GM19035 (cell line): ENCODE measurements at regions not wholly inside any gene's neighbourhood (a gene's known extent, or its start where the extent isn't known, plus 50 kb on each side); places are given as distances from the start of the nearest gene placed in this dataset.

ENCODE experiments used
- ATAC-seq: cut with Tn5 transposase; IDR thresholded peaks from one replicate; pipeline ENCODE4 v1.9.1; 2021; ENCODE audit not compliant: unreplicated experiment

DNA sequence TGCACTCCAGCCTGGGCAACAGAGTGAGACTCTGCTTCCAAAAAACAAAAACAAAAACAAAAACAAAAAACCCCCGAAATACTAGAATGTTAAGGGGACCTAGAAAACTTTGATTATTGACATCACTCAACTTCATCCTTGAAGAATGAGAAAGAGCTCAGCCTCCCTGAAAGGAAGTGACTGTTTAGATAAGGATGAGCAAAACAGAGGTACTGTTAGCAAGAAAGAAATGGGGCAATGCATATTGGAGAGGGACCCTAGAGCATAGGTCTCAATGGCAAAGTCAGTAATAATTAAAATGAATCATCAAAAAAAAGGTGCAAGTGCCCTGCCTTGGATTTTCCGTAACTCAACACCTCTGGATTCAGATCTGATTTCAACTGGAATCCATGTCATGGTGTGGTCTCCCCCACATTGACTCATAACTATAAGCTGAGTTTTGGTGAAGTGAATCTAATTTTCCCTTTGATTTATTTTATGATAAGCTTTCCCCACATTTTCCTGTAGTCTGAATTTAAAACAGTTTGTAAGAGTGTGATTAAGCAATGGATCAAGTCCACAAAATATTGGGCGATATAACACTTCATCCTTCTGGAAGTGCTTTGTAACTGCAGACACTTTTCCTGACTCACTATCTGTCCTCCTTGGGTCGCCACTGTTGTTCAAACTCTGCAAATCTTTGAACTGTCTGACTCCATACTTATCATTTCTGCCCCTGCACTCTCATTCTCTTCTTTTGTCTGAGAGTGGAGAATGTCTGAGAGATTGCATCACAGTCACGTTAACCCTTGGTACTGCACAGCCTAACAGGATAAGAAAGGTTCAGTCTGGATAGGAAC lies 224.8 kb upstream of the LYZL1 start:
- no peak for ATAC-seq

DNA sequence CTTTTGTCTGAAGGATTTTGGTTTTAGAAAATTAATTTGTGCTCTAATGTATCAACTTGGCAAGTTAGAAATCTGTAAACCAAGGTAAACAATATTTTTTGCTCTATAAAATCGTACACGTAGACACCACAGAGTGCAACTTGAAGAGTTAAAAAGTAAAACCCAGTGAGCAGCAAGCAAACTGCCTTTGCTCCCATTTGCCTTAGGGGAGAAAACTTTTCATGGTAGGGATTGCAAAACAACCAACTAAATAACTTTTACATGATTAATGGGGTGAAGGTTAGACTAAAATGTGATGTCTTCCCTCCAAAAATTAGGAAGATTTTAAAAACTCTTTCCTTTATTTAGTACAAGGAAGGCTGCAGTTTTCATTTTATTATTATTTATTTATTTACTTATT lies 224.2 kb upstream of the LYZL1 start:
- no peak for ATAC-seq

DNA sequence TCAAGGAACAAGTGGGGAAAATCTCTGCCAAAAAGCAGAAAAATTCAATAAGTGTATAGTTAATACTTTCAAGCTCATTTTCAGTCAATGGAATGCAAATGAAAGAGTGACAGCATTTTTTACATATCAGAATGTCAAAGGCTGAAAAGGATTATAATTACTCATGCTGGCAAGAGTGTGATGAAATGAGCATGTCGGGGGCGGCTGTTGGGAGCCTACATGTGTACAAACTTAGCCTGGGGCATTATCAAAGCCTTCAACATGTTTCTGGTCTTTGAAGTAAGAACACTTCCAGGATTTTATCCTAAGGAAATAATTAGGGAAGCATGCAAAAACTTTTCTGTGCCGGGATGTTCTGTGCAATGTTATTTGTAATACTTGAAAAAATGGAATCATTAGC lies 221.7 kb upstream of the LYZL1 start:
- ATAC-seq = no peak

DNA sequence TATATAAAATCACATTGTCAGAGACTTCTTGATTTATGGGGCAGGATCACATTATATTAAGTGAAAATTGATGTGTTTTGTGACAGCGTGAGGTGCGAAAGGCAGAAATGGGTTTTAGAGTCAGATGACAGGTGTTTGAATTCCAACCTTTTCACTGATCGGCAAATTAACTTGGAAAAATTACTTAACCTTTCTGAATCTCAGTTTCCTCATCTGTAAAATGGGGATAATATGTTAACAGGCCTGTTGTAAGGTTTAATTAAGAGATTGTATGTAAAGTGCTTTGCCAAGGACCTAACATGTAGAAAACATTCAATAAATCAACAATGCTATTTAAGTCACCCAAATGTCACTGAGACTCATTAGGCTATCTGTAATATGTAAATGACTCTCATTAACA lies 221.2 kb upstream of the LYZL1 start:
- no peak for ATAC-seq

DNA sequence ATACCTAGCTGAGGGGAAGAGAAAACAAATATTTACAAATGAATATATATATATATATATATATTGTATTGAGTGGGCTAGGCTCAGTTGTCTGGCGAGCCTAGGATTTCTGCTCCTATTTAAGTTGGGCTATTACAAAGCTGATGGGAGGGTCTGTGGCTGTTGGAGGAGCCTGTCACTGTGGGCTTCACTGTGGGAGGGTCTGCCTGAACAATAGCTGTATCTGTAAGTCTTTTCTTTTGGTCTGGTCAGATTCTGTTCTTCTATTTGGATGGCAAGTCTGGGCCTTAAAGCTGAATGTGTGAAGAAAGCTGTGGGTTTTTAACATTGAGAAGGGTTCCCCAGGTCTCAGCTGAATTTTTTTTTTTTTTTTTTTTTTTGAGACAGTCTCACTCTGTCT lies 220.6 kb upstream of the LYZL1 start:
- ATAC-seq = no peak

DNA sequence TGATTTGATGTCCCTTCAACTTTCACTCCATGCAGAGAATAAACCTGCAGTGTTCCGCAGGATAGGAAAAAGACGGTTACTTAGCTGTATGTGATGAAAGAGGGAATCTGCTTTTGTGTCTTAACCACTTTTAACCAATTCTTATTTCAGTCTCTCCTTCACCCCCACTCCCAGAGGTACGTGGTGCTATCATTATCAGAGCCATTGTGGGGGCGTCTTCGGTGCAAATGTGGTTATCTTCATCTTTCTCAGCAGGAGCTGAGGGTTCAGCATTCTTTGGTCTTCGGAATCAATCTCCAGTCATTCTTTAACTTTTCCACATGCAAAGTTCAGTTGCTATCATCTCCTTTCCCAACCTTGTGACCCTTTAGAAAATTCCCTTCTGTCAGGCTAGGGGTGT lies 219.9 kb upstream of the LYZL1 start:
- no peak for ATAC-seq

DNA sequence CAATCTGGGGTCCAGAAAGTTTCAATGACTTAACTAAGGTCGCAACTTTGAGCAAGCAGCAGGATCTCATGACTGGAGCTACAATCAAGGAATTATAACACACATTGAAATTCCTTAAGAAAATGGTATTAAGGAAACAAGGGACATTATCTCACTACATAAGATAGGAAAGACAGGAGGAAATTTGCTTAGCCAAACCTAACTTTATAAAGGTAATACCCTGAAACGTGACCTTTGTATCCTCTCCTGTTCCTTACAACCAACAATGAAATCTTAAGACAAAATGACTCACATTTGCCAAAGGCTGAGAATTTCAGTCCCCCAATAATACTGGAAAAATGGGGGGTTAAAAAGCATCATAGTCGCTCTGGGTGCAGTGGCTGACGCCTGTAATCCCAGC lies 218.9 kb upstream of the LYZL1 start:
- no peak for ATAC-seq

DNA sequence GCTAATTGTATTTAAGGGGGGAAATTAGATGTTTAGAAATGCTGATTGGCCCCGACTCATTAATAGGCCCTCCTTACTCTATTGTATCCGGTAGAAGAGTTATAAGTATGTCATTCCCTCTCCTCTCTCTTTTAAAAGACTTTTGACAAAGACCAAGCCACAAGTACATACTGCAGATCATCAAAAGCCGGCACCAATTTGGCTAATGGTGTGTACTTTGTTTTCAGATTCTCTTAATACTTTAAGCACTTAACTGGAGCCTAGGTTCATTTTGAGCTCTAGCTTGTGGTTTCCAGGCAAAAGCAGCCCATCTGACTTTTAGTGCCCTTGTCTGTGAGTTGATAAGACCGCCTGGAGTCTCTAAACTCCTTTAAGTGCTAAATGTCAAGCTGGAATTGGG lies 210.0 kb upstream of the LYZL1 start:
- ATAC-seq = no peak

DNA sequence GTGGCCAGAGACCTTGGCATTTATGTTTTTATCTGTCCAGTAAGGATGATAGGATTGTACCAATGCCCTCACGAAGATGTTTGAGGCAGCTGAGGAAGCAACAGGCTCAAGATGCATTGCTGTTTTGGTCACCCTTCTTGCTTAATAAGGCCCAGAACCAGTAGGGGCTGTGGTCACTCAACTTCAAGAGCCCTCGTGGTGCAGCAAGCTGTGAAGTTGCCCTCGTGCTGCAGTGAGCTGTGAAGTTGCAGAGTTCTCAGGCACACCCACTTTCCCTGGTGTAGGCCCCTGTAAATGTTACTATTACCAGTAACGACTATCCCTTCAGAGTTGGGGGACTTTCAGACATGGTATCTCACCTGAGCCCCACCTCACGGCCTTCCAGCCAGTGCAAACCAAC lies 207.6 kb upstream of the LYZL1 start:
- ATAC-seq = no peak

DNA sequence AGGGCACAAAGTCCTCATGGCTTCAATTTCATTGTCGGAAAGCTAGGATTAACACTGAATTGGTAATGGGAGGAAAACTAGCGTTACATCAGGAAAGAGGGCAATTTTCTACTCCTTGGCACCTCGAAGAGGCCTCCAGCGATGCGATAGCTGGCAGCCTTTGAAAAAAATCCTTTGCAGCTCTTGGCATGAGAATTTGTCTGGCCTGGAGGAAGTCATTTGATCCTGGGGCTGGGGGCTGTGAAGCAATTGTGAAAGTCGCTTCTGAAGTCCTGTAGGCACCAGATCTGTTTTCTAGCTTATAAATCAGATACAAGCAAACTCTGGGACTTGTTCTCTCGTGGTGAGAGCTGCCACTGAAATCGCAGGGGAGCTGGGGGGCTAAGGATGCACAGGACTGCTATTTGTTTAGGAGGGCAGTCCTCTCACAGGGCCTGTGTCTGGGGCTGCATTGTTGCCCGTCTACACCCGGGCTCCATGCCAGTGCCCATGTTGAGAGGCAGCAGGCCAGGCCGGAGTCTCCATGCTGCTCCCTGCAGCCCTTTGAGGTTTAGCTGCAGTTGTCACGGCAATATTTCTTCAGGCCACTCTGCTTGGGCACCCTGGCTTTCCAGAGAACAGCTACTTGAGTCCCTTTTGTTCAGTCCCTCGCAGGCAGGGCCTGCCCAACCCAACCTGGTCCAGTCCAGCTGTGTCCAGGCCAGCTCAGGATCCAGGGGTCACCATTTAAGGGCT lies 206.8 kb upstream of the LYZL1 start:
- no peak for ATAC-seq

DNA sequence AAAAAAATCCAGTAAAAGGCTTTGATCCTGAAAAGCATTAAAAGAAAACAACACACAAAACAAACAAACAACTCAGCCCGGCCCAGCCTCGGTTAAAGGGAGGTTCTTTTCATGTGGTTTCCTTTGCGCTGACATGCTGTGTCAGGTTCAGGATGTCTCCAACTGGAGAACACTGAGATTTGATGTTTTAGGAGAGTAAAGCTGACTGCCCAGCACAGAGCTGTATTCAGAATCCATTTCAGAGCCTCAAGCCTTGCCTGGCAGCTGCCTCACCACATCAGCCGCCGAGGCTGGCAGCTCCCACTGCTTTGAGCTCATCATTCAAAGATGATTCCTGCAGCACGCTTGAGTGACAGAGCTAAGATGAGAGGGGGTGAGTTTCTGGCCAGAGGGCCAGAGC lies 205.8 kb upstream of the LYZL1 start:
- ATAC-seq = no peak

DNA sequence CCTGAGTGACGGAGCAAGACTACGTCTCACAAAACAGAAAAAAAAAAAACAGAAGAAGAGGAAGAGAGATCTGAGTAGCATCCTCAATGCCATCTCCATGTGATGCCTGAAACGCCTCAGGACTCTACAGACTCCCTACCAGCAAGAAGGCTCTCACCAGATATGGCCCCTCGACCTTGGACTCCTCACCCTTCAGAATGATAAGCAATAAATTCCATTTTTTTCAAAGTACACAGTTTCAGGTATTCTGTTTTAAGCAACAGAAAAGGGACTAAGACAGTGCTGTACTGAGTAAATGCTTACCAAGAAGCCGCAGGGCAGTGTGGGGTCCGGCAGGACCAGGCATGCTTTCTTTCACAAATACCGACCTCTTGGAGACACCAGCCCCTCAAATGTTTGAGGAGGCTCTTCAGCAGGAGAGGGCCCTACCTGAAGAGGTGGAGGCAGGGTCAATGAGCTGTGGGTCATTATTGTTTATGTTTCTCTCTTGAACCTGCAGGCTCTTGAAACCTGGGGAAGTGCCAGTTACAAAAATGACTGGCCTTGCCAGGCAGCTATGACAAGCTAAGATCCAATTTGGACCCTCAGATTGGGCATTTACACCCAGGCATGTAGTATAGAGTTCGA lies 204.1 kb upstream of the LYZL1 start:
- ATAC-seq = no peak

DNA sequence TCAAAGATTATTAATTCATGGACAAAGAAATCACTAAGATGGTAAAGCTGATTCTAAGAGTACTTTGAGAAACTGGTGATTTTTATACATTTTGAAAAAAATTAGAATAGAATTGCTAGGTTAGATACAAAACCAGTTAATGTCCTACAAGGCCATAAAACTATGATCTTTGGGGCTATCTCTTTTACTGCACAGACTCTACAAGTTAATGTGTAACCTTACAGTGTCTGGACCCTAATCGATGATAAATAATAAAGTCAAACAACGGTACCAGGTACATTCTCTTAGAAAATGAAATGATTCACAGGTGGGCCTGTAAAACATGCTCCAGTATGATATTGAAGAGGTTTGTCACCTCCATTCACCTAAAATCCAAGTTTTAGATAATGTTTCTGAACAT lies 199.8 kb upstream of the LYZL1 start:
- ATAC-seq = no peak

DNA sequence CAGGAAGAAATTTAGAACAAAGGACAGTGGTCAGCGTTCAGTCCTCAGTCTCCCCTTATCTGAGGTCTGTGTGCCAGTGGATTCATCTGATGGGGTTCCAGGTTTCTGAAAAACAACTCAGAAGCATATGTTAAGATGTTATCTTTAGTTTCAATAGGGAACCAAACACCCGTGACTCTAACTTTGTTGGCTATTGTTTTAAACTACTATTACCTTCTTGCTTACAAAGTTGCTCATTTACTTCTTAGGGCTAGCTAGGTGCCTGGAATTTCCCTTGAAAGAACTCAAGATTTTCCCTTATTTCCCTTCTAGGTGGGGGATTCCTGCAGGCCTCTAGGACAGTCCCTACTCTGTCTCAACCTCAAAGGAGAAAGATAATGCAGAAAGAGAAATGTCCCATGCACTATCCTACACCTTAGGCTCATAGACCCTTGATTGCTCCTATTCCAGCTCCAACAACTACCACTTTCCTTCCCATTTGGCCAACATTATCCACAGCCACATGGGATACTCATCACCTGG lies 192.5 kb upstream of the LYZL1 start:
- ATAC-seq = no peak

DNA sequence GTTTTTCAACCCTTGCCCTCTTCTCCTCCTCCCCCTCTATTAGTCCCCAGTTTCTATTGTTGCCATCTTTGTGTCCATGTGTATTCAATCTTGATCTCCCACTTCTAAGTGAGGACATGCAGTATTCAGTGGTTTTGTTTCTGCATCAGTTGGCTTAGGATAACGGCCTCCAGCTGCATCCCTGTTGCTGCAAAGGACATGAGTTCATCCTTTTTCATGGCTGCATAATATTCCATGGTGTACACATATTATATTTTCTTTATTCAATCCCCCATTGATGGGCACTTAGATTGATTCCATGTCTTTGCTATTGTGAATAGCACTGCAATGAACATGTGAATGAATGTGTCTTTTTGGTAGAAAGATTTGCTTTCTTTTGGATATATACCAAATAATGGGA lies 190.4 kb upstream of the LYZL1 start:
- no peak for ATAC-seq

DNA sequence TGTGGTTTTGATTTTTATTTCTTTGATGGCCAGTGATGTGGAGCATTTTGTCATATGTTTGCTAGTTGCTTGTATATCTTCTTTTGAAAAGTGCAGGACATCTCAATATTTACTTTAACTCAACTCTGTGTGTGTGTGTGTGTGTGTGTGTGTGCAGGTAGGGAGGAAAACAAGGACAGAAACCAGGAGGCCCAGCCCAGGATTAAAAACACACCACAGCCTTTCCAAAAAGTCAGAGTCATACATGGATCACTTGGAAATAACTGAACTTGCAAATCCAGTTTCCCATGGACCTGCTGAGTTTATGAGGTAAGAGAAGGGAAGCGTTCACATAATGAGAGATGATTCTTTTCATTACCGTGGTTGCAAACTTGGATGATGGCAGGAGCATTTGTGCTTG lies 189.9 kb upstream of the LYZL1 start:
- no peak for ATAC-seq

DNA sequence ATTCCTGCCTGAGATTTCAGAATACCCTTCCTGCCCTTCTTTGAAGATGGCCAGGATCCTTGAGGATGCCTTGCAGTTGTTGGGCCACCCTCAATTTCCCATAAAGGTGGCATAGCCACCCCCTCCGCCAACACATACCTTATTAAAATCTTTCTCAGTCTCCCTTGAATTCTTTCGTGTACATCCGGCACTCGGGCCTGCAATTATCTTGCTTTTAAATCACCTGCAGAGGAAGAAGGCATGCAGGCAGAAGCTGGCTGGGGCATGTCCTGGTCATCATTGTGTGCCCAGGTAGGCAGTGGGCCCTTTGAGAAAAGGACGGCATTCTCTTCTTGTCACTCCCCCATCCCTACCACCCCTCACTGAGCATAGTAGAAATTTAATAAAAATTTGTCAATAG lies 189.5 kb upstream of the LYZL1 start:
- no peak for ATAC-seq

DNA sequence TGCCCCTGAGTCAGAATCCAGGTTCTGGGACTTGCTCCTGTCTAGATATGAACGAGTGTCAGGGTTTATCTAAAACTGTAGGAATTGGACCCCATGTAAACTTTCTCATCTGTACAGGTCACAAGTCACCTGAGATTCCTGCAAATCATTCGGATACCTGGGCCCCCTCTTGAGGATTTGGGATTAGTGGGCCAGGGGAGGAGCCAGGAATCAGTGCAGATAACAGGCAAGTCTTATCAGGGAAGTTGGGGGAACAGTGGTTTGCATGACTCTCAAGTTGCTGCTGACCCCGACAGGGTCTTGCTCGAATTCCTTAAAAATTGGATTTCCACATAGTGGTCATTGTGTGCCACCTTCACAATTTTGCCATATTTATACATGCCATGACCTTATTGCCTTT lies 188.4 kb upstream of the LYZL1 start:
- no peak for ATAC-seq

DNA sequence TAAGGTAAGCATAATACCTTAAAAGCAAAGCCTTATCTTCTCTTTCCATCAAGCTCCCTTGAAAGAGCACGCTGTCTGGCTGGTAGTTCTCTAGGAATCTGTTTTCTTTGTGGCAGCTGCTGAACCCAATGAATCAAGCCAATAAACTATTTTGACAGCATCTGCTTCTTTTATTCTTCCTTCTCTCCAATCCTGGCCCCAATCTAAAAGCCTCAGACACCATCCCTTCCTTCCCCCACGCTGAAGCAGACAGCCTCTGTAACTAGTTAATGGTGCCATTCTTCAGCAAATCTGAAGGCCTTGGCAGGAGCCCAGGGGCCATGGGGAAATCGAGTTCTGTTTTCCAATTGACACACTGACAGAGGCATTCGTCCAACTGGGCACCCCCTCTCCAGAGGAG lies 186.6 kb upstream of the LYZL1 start:
- no peak for ATAC-seq

DNA sequence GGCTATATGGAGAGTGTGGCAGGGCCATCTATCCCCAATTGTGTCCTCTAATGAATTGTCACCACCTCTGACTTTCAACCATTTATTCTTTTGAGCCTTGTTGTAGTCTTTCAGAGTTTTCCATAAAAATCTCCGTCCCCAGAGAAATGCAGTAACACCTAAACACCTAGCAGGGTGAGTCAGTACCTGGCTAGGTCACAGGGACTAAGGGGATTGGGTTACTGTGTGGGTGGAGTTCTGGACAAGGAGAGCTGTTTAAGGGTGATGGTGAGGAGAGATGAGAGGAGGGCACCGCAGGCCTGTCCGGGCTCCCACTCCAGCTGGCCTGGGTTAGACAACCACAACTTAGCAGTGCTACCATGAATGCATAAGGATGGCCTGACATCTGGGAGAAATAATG lies 186.2 kb upstream of the LYZL1 start:
- no peak for ATAC-seq

DNA sequence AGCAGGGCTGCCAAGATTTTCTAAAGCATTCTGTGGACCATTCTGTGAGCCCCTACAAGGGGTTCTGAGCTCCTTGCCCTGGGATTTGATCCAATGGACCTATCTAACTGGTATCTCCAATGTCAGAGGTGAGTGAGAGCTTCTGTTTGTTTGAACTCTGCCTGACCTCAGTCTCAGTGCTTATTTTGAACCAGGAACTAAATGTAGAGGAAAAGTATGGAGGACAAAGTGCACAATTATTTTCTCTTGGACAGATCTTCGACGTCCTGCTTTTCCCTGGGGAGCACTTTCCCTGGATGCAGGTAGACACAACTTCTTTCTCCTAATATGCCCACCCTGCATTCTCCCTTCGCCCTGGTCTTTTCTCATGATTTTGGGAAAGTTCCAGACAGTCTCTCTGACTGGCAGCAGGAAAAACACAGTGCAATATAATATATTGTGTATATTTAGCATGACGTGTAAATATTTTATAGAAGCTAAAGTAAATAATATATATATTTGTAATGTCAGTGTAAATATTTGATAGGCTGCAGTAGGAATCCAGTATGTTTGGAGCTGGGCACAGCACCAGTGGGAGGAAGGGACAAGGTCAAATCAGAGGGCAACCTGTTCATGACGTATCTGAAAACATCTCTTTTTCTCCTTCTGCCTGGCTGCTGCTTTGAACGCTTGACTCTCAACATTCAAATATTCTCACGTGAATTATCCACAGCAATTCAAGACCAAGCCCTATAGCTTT lies 184.0 kb upstream of the LYZL1 start:
- no peak for ATAC-seq
